ENCODE measurements at regions not wholly inside any gene's neighbourhood (a gene's known extent, or its start where the extent isn't known, plus 50 kb on each side); places are given as distances from the start of the nearest gene placed in this dataset.

- TF ChIP-seq EZH2 (IDR thresholded peaks at IDR 0.05; ENCODE audit: borderline replicate concordance, low read depth, low read length, severe bottlenecking): no peak
- TF ChIP-seq CTCF (IDR thresholded peaks at IDR 0.05; ENCODE audit: borderline replicate concordance, extremely low read depth, low read length, poor library complexity, severe bottlenecking): no peak
Observed at GRCh38 chr13:50136678-50137077, 121.4 kb downstream of the KCNRG start.
